Ishikawa (cell line): ENCODE measurements at regions not wholly inside any gene's neighbourhood (a gene's known extent, or its start where the extent isn't known, plus 50 kb on each side); places are given as distances from the start of the nearest gene placed in this dataset.

Source experiments
- CEBPB ChIP-seq: IDR thresholded peaks from 2 replicates; pipeline ENCODE4 v1.6.1; 2012
- EGR1 ChIP-seq: IDR thresholded peaks from 2 replicates; pipeline ENCODE4 v1.6.1; 2012
- EP300 ChIP-seq: IDR thresholded peaks from 2 replicates; pipeline ENCODE4 v1.6.1; 2012; ENCODE audit warnings: borderline replicate concordance
- MAX ChIP-seq: IDR thresholded peaks from 2 replicates; pipeline ENCODE4 v1.6.1; 2012
- NFIC ChIP-seq: IDR thresholded peaks from 2 replicates; pipeline ENCODE4 v1.6.1; 2012
- REST ChIP-seq: IDR thresholded peaks from 2 replicates; pipeline ENCODE4 v1.6.1; 2012; ENCODE audit warnings: low read depth, mild to moderate bottlenecking
- TAF1 ChIP-seq: IDR thresholded peaks from 2 replicates; pipeline ENCODE4 v1.6.1; 2012; ENCODE audit warnings: low read depth, mild to moderate bottlenecking
- TCF12 ChIP-seq: IDR thresholded peaks from 2 replicates; pipeline ENCODE4 v1.6.1; 2012; ENCODE audit warnings: low read depth

GRCh38 chr13:73228546-73228945 lies 169.7 kb downstream of the KLF5 start:
- TF ChIP-seq EGR1 (no peak), MAX (no peak), REST (no peak), NFIC (no peak), TCF12 (no peak), TAF1 (no peak), EP300 (no peak), CEBPB (no peak)
